H1 (cell line): ENCODE measurements at regions not wholly inside any gene's neighbourhood (a gene's known extent, or its start where the extent isn't known, plus 50 kb on each side); places are given as distances from the start of the nearest gene placed in this dataset.

ENCODE experiments used
- ASH2L ChIP-seq: fragments of 200-600, 300-600 bp; sonication (generic); IDR thresholded peaks from one replicate; pipeline ENCODE4 v1.7.1; 2017; ENCODE audit warnings: low read length
- CEBPB ChIP-seq: IDR thresholded peaks from 2 replicates; pipeline ENCODE4 v1.6.1; 2012; ENCODE audit warnings: low read depth, low read length
- GTF2F1 ChIP-seq: IDR thresholded peaks from 2 replicates; pipeline ENCODE4 v1.6.1; 2012; ENCODE audit warnings: low read depth, low read length, improper control_type of control experiment, borderline replicate concordance
- KDM4A ChIP-seq: IDR thresholded peaks from one replicate; pipeline ENCODE4 v1.7.1; 2012; ENCODE audit warnings: low read depth, mild to moderate bottlenecking, moderate library complexity, low read length, inconsistent platforms; ENCODE audit not compliant: severe bottlenecking
- RBBP5 ChIP-seq: IDR thresholded peaks from 2 replicates; pipeline ENCODE4 v1.7.1; 2012; ENCODE audit warnings: low read depth, mild to moderate bottlenecking, inconsistent platforms, low read length, moderate library complexity, borderline replicate concordance
- TAF1 ChIP-seq: IDR thresholded peaks from 2 replicates; pipeline ENCODE4 v1.6.1; 2011; ENCODE audit warnings: mild to moderate bottlenecking, low read depth, low read length
- ZNF274 ChIP-seq: IDR thresholded peaks from 2 replicates; pipeline ENCODE4 v1.7.0; 2012; ENCODE audit warnings: low read length, borderline replicate concordance; ENCODE audit errors: extremely low read depth
- TF ChIP-seq, protein P1 (sequence below): fragments of 300-600 bp; sonication (generic); IDR thresholded peaks from 2 replicates; pipeline ENCODE4 v1.7.1; 2012; ENCODE audit warnings: low read length, moderate library complexity, mild to moderate bottlenecking, inconsistent platforms; ENCODE audit not compliant: insufficient replicate concordance
- TF ChIP-seq, protein P2 (sequence below): IDR thresholded peaks from 2 replicates; pipeline ENCODE4 v1.6.1; 2012; ENCODE audit warnings: low read length, inconsistent platforms
- TF ChIP-seq, protein P3 (sequence below): IDR thresholded peaks from 2 replicates; pipeline ENCODE4 v1.6.1; 2012; ENCODE audit warnings: inconsistent platforms

DNA sequence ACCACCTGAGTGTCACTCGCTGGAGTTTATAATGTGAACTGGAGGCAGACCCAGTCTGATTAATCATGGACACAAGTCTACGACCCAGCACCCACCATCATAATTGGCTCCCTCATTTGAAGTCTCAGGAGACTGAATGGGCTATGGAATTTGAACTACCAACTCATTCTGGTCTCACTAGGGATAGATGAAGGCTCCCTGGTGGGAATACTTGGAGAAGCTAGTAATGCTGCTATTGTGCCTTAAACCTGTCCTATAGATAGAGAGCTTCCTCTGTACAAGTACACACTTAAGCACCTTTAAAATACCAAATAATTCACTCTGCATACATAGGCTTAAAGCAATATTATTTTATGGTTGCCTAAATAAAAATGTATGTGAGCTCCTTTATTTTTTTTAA is 90.8 kb upstream of the SMARCAD1 start (continued):
- TF ChIP-seq, protein P1, sequence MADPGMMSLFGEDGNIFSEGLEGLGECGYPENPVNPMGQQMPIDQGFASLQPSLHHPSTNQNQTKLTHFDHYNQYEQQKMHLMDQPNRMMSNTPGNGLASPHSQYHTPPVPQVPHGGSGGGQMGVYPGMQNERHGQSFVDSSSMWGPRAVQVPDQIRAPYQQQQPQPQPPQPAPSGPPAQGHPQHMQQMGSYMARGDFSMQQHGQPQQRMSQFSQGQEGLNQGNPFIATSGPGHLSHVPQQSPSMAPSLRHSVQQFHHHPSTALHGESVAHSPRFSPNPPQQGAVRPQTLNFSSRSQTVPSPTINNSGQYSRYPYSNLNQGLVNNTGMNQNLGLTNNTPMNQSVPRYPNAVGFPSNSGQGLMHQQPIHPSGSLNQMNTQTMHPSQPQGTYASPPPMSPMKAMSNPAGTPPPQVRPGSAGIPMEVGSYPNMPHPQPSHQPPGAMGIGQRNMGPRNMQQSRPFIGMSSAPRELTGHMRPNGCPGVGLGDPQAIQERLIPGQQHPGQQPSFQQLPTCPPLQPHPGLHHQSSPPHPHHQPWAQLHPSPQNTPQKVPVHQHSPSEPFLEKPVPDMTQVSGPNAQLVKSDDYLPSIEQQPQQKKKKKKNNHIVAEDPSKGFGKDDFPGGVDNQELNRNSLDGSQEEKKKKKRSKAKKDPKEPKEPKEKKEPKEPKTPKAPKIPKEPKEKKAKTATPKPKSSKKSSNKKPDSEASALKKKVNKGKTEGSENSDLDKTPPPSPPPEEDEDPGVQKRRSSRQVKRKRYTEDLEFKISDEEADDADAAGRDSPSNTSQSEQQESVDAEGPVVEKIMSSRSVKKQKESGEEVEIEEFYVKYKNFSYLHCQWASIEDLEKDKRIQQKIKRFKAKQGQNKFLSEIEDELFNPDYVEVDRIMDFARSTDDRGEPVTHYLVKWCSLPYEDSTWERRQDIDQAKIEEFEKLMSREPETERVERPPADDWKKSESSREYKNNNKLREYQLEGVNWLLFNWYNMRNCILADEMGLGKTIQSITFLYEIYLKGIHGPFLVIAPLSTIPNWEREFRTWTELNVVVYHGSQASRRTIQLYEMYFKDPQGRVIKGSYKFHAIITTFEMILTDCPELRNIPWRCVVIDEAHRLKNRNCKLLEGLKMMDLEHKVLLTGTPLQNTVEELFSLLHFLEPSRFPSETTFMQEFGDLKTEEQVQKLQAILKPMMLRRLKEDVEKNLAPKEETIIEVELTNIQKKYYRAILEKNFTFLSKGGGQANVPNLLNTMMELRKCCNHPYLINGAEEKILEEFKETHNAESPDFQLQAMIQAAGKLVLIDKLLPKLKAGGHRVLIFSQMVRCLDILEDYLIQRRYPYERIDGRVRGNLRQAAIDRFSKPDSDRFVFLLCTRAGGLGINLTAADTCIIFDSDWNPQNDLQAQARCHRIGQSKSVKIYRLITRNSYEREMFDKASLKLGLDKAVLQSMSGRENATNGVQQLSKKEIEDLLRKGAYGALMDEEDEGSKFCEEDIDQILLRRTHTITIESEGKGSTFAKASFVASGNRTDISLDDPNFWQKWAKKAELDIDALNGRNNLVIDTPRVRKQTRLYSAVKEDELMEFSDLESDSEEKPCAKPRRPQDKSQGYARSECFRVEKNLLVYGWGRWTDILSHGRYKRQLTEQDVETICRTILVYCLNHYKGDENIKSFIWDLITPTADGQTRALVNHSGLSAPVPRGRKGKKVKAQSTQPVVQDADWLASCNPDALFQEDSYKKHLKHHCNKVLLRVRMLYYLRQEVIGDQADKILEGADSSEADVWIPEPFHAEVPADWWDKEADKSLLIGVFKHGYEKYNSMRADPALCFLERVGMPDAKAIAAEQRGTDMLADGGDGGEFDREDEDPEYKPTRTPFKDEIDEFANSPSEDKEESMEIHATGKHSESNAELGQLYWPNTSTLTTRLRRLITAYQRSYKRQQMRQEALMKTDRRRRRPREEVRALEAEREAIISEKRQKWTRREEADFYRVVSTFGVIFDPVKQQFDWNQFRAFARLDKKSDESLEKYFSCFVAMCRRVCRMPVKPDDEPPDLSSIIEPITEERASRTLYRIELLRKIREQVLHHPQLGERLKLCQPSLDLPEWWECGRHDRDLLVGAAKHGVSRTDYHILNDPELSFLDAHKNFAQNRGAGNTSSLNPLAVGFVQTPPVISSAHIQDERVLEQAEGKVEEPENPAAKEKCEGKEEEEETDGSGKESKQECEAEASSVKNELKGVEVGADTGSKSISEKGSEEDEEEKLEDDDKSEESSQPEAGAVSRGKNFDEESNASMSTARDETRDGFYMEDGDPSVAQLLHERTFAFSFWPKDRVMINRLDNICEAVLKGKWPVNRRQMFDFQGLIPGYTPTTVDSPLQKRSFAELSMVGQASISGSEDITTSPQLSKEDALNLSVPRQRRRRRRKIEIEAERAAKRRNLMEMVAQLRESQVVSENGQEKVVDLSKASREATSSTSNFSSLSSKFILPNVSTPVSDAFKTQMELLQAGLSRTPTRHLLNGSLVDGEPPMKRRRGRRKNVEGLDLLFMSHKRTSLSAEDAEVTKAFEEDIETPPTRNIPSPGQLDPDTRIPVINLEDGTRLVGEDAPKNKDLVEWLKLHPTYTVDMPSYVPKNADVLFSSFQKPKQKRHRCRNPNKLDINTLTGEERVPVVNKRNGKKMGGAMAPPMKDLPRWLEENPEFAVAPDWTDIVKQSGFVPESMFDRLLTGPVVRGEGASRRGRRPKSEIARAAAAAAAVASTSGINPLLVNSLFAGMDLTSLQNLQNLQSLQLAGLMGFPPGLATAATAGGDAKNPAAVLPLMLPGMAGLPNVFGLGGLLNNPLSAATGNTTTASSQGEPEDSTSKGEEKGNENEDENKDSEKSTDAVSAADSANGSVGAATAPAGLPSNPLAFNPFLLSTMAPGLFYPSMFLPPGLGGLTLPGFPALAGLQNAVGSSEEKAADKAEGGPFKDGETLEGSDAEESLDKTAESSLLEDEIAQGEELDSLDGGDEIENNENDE, result no peak
- TF ChIP-seq KDM4A, result no peak
- TF ChIP-seq, protein P2, sequence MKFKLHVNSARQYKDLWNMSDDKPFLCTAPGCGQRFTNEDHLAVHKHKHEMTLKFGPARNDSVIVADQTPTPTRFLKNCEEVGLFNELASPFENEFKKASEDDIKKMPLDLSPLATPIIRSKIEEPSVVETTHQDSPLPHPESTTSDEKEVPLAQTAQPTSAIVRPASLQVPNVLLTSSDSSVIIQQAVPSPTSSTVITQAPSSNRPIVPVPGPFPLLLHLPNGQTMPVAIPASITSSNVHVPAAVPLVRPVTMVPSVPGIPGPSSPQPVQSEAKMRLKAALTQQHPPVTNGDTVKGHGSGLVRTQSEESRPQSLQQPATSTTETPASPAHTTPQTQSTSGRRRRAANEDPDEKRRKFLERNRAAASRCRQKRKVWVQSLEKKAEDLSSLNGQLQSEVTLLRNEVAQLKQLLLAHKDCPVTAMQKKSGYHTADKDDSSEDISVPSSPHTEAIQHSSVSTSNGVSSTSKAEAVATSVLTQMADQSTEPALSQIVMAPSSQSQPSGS, result no peak
- no peak for TF ChIP-seq ASH2L
- TF ChIP-seq CEBPB, result no peak
- TF ChIP-seq GTF2F1, result no peak
- TF ChIP-seq RBBP5, result no peak
- no peak for TF ChIP-seq TAF1
- TF ChIP-seq ZNF274, result no peak
- TF ChIP-seq, protein P3, sequence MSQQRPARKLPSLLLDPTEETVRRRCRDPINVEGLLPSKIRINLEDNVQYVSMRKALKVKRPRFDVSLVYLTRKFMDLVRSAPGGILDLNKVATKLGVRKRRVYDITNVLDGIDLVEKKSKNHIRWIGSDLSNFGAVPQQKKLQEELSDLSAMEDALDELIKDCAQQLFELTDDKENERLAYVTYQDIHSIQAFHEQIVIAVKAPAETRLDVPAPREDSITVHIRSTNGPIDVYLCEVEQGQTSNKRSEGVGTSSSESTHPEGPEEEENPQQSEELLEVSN, result no peak
